Esophagus squamous epithelium (tissue), 4 donors: ENCODE measurements at regions not wholly inside any gene's neighbourhood (a gene's known extent, or its start where the extent isn't known, plus 50 kb on each side); places are given as distances from the start of the nearest gene placed in this dataset.

Source experiments
- CTCF ChIP-seq, 6 experiments: fragments of 450-650 bp in 4 of 6; fragments of 200-600 bp in 2 of 6; sonication (generic) in 2 of 6; IDR thresholded peaks; one replicate each; pipeline ENCODE4 v1.5.1; 2016 to 2019; ENCODE audit warnings: antibody characterized with exemption in 6 of 6, mild to moderate bottlenecking in 4 of 6, moderate library complexity in 4 of 6
- POLR2A ChIP-seq, 4 donors: fragments of 450-650 bp; IDR thresholded peaks; one replicate each; pipeline ENCODE4 v1.6.1; 2017; ENCODE audit warnings: antibody characterized with exemption in 4 of 4, mild to moderate bottlenecking in 4 of 4, moderate library complexity in 3 of 4

GRCh38 chr6:121764493-121764892, 329.0 kb downstream of the GJA1 start:
- TF ChIP-seq CTCF (IDR thresholded peaks at IDR 0.05) (no peak), POLR2A (IDR thresholded peaks at IDR 0.05) (no peak)
